NOMO-1 treated with DMSO at 0.1 percent for 48 hours (cell line): ENCODE measurements at regions not wholly inside any gene's neighbourhood (a gene's known extent, or its start where the extent isn't known, plus 50 kb on each side); places are given as distances from the start of the nearest gene placed in this dataset.
A peak's percentile ranks its signal among the peaks of the same experiment; 100 is the strongest.

Experiments used
- DNase-seq: peaks from one replicate; lab custom pipeline; 2025; ENCODE audit not compliant: unreplicated experiment; lab: John Stamatoyannopoulos, UW

DNA sequence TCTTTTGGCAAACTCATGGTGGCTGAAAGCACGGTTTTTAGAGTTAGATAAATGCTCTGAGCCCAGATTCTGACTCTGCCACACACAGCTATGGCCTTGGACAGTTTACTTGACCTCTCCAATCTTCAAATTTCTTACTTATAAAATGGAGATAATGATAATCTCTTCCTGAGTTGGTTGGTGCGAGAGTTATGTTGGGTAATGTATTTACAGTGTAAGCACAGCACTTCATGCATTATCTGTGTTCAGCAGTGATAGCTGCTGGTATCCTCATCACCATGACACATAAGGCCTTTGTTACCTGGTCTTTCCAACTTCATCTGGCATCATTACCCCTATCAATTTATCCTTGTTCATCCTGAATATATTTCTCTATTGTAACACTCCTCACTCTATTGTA lies 178.8 kb upstream of the ELL2 start:
- no peak for DNase-seq

DNA sequence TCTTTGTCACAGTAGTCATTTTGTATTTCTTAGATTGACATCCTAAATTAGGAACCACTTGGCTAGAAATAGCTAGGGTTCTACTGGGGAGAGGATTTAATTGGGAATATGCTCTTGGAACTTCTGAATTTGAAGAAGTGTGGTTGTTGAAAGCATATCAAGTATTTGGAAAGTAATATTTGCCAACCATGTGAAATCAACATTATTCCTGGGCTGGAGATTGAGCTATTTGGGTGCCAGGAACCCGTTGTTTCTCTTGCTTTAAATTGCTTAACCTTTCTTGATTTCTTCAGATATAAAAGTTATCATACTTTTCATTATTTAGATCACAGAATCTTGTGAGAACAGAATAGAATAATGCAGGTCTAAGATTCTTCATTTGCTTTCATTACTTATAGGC lies 178.4 kb upstream of the ELL2 start:
- no peak for DNase-seq

DNA sequence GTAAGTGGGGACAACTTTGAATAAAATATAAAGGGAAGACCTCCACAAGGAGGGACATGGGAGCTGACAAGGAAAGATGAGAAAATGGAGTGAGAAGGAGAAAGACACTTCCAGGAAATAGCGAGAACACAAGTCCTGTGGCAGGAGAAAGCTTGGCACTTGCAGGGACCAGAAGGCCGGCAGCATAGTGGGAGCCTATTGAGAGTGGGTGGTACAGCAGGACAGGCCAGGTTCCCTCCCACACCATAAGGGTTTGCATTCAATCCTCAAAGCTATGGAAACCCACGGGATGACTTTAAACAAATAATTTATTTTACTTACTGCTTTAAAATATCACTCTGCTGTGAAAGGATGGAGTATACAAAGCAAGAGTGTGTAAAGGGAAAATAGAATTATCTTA lies 173.2 kb upstream of the ELL2 start:
- no peak for DNase-seq

DNA sequence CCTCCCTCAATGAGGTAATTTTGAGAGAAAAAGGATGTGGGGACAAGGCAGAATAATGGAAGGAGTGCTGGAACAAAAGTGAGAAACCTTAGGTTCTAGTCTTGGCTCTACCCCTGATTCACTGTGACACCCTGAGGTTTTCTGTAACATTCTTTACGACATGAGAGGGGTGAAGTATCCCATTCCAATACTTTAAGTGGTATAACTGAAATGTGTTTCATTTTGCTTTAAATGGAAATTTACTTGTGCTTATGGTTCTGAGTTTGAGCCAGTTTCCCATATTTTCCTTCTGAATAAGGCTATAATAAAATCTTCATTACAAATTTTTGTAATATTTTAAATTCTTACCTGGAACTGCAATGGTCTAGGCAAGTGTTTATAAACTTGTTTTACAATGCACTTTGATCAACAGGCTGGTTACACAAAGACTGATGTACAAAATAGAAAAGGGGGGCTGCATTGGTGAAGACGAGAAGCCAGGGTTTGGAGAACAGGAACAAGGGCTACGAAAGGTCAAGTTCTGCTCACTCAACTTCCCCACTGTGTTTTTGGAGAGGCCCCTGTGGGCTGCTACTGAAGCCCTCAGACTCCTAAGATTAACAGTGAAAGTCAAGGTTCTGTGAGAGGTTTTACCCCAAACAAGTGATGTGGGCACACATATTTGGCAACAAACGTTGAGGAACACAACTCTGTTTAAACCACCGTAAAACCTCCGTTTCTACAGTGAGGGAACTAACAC lies 171.9 kb upstream of the ELL2 start:
- peak; percentile 57 for DNase-seq

- DNase-seq, result no peak
Measured at GRCh38 chr5:96129276-96129675, 167.6 kb upstream of the ELL2 start.

DNA sequence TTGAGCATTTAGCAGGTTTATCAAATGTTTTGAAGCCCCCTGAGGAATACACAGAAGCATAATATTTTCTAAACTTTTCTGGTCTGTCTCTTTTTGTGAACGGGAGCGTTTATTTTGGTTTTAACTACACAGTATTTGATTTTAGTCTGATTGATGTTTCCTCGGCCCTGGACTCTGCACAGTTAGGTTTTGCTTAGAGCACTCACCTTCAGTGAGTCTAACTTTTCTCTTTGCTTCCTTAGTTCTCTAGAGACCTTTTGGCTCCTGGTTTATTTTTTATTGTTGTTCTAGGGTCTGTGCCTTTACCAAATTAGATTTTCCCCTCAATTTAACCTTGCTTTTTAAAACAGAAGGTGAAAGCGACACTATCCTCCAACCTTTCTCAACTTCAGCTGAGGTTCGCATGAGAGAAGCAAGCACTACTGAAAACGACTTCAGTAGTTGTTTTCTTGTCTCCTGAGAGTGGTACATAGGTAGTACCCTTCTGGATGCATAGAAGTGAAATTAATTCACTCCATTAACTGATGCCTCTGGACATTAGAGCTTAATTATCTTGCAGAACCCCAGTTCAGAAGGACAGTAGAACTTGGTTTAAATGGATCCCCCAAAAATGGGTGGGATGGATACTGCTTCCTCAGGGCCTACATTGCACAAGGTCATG lies 166.7 kb upstream of the ELL2 start:
- DNase-seq, result no peak

DNA sequence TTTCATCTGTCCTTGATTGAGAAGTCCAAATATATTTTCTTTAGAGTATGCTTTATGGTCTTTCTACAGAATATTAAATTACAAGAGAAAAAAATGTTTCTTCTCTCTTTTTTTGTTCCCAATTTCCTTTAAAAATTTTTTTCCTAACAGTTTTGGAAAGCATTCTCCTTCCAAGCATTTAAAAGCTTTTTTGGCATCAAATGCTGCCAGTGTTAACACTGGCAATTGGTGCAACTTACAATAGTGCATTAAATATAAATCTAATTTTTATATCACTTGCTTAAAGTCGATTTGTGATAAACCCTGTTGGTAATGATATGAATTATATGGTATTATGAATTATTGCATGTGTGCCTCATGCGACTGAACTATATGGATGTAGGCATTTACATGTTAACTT lies 165.9 kb upstream of the ELL2 start:
- DNase-seq, result no peak

- DNase-seq, result no peak
Measured at GRCh38 chr5:96125231-96125891, 163.7 kb upstream of the ELL2 start.

- DNase-seq, result no peak
Measured at GRCh38 chr5:96124589-96124988, 162.9 kb upstream of the ELL2 start.

DNA sequence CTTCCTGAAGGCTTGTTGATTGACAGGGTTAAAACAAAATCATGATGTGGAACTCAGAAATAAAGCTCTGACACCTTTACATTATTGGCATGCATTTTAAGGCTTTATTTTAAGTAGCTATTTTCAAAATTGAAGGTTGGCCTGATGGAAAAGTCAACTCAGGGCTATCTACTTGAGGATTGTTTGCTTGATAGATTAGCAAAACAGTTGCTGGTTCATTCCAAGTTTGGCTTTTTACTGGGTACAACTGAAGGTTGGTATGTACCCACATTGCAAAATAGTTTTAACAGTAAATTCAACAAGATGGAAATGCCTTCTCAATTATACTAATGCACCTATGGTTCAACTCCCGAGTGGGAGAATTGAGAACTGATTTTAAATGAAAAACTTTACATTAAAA lies 161.8 kb upstream of the ELL2 start:
- DNase-seq, result no peak

DNA sequence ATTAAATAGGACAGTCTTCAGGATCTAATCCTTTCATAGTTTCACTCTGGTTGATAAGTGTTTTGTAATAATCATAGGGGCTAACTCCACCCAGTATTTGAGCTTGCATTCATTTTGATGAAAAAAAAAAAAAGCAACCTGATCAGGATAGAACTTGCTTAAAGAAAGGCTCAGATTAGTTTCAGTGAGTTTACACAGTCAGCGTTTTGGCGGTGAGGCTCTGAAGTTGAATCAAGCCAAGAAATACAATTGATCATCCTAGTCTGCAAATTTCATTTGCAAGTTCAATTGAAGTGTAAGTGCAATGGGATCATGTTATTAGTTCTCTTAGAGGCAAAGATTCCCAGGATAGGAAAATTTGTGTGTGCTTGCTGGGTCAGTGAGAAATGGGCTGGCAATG lies 159.7 kb upstream of the ELL2 start:
- no peak for DNase-seq

DNA sequence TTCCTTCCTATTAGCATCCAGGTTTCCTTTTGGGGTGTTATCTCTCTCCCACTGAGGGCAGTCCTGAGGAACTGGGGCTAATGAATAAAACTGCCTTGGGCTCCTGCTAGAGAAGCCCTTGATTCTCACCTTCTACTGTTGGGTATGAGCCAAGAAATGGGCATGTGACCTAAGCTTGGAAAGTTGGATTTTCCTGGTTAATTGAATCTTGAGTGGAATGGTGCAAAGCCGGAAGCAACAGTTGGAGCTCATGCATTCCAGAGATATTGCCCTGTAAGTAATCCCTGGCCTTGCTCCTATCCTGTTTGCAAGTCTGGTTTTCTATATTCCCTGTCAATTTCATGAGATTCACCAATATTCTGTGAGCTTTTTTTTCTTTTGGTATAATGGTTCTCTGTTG lies 158.5 kb upstream of the ELL2 start:
- no peak for DNase-seq

GRCh38 chr5:96117771-96118651 lies 156.4 kb upstream of the ELL2 start:
- no peak for DNase-seq

- no peak for DNase-seq
Measured at GRCh38 chr5:96115147-96115807, 153.6 kb upstream of the ELL2 start.

- DNase-seq, result no peak
Measured at GRCh38 chr5:96114736-96115135, 153.1 kb upstream of the ELL2 start.

GRCh38 chr5:96113170-96113939 lies 151.7 kb upstream of the ELL2 start:
- no peak for DNase-seq

GRCh38 chr5:96112703-96113102 lies 151.1 kb upstream of the ELL2 start:
- no peak for DNase-seq

- DNase-seq, result no peak
Measured at GRCh38 chr5:96112123-96112670, 150.5 kb upstream of the ELL2 start.

- DNase-seq, result no peak
Measured at GRCh38 chr5:96111080-96111756, 149.6 kb upstream of the ELL2 start.
